ENCODE measurements at regions not wholly inside any gene's neighbourhood (a gene's known extent, or its start where the extent isn't known, plus 50 kb on each side); places are given as distances from the start of the nearest gene placed in this dataset.

DNA sequence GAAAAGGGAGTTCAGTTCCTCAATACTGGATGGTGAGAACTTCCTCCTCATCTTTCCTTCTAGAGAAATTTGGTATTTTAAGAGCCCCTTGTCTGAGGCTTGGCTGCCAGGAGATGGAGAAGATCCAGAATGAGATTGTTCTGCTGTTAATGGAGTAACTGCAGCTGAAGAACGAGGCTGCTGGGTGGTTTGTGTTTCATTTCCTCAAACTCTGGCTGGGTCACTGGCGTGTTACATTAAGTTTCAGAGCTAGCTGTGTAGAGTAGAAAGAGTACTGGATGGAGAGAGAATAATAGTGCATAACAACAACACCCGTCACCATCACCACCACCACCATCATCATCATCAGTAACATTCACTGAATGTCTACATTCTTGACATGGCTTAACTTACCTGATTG is 325.0 kb upstream of the TBX3 start:
- TF ChIP-seq CTCF (conservative IDR thresholded peaks at IDR 0.05 in 1 of 2, IDR thresholded peaks at IDR 0.05 in 1 of 2; ENCODE audit: low read depth in 1 of 2, low read length in 2 of 2) (no peak), EZH2 (IDR thresholded peaks at IDR 0.05; ENCODE audit: low read length, missing control alignments) (no peak)

All from fibroblast of lung (primary cell).